Smooth muscle cell (in vitro differentiated cells): ENCODE measurements at regions not wholly inside any gene's neighbourhood (a gene's known extent, or its start where the extent isn't known, plus 50 kb on each side); places are given as distances from the start of the nearest gene placed in this dataset.

Experiments used
- DNase-seq: peaks from one replicate; lab custom pipeline; 2025; ENCODE audit not compliant: unreplicated experiment; lab: John Stamatoyannopoulos, UW
- H2AFZ ChIP-seq: fragments of 200-600 bp; sonication (generic); 2 replicates; pipeline ENCODE4 v1.6.0; 2016; ENCODE audit warnings: antibody characterized with exemption, low read depth, mild to moderate bottlenecking
- H3F3A ChIP-seq: fragments of 200-600 bp; sonication (generic); 2 replicates; pipeline ENCODE4 v1.6.0; 2017; ENCODE audit warnings: antibody characterized with exemption, low read depth
- H3K27ac ChIP-seq: fragments of 200-600 bp; sonication (generic); 2 replicates; pipeline ENCODE4 v1.5.1; 2016; ENCODE audit warnings: low read depth, mild to moderate bottlenecking
- H3K27me3 ChIP-seq: fragments of 200-600 bp; sonication (generic); 2 replicates; pipeline ENCODE4 v1.6.1; 2016; ENCODE audit warnings: low read depth, mild to moderate bottlenecking
- H3K36me3 ChIP-seq: fragments of 200-600 bp; sonication (generic); 2 replicates; pipeline ENCODE4 v1.5.1; 2016; ENCODE audit warnings: low read depth
- H3K4me1 ChIP-seq: fragments of 200-600 bp; sonication (generic); 2 replicates; pipeline ENCODE4 v1.5.1; 2016; ENCODE audit warnings: low read depth
- H3K4me2 ChIP-seq: fragments of 200-600 bp; sonication (generic); 2 replicates; pipeline ENCODE4 v1.6.0; 2016; ENCODE audit warnings: mild to moderate bottlenecking
- H3K4me3 ChIP-seq: fragments of 200-600 bp; sonication (generic); 2 replicates; pipeline ENCODE4 v1.5.1; 2016; ENCODE audit warnings: mild to moderate bottlenecking
- H3K79me2 ChIP-seq: fragments of 200-600 bp; sonication (generic); 2 replicates; pipeline ENCODE4 v1.6.0; 2016; ENCODE audit warnings: low read depth, mild to moderate bottlenecking
- H3K9ac ChIP-seq: fragments of 200-600 bp; sonication (generic); 2 replicates; pipeline ENCODE4 v1.6.0; 2016; ENCODE audit warnings: low read depth
- H3K9me3 ChIP-seq: fragments of 200-600 bp; sonication (generic); replicated peaks from 2 replicates; pipeline ENCODE4 v1.5.1; 2016; ENCODE audit warnings: low read depth
- H4K20me1 ChIP-seq: fragments of 200-600 bp; sonication (generic); 2 replicates; pipeline ENCODE4 v1.6.0; 2016; ENCODE audit warnings: low read depth
- WGBS: methylation state at CpG from one replicate; pipeline ENCODE4 v1.1.7; 2016; ENCODE audit warnings: low lambda C conversion rate; 5-methylcytosine and 5-hydroxymethylcytosine counted together
- TF ChIP-seq, protein P1 (sequence below): fragments of 200-600 bp; sonication (generic); IDR thresholded peaks from 2 replicates; pipeline ENCODE4 v1.5.1; 2017; ENCODE audit warnings: borderline replicate concordance, mild to moderate bottlenecking, antibody characterized with exemption; ENCODE audit not compliant: insufficient read depth, poor library complexity, severe bottlenecking

- 63% methylated on average over 1 of the region's 1 CpG for whole genome bisulfite sequencing
- TF ChIP-seq, protein P1, sequence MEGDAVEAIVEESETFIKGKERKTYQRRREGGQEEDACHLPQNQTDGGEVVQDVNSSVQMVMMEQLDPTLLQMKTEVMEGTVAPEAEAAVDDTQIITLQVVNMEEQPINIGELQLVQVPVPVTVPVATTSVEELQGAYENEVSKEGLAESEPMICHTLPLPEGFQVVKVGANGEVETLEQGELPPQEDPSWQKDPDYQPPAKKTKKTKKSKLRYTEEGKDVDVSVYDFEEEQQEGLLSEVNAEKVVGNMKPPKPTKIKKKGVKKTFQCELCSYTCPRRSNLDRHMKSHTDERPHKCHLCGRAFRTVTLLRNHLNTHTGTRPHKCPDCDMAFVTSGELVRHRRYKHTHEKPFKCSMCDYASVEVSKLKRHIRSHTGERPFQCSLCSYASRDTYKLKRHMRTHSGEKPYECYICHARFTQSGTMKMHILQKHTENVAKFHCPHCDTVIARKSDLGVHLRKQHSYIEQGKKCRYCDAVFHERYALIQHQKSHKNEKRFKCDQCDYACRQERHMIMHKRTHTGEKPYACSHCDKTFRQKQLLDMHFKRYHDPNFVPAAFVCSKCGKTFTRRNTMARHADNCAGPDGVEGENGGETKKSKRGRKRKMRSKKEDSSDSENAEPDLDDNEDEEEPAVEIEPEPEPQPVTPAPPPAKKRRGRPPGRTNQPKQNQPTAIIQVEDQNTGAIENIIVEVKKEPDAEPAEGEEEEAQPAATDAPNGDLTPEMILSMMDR: no peak
- Histone ChIP-seq H2AFZ (no peak overlapping the region), H3K27me3 (no peaks in the 10 kb centered on the region), H3K4me3 (no peak overlapping the region), H3K9ac (no peak overlapping the region), H3K27ac (no peak overlapping the region), H3K36me3 (no peaks in the 10 kb centered on the region), H3K79me2 (no peaks in the 10 kb centered on the region), H3F3A (no peaks in the 10 kb centered on the region), H3K4me1 (no peaks in the 10 kb centered on the region), H3K9me3 (no peaks in the 10 kb centered on the region), H4K20me1 (no peaks in the 10 kb centered on the region), H3K4me2 (no peak overlapping the region)
- DNase-seq: no peak
Measured at GRCh38 chr11:116086426-116086825, 582.2 kb upstream of the CADM1 start.

DNA sequence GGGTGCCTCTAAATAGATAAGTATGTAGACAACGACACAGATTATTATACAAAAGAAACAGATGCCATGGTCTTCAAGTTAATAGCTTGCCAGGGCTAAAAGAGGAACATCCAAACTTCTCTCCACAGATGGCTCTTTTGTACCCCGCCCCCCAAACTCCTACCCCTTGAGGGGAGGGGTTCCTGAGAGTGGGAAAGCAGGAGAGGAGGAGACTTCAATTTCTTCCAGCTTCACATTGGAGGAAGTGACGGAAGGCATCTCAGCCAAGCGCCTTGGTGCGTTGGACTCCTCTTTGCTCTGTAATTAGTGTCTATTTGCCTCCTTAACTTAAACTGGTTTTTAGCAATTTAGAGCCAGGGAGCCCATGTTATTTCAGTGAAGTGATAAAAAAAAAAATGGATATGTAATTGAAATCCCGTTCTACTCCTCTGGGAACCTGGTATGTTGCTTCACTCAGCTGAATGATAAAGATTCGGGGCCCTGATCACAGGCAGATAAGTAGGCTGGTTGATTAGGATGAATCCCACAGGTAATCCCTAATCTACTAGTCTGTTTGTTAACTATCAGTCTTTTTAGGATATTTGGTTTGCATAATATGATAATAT is 580.9 kb upstream of the CADM1 start:
- H3K9me3 ChIP-seq: no peaks in the 10 kb centered on the region
- H3K9ac ChIP-seq: no peak overlapping the region
- H3K4me2 ChIP-seq: no peak overlapping the region
- TF ChIP-seq, protein P1: no peak
- DNase-seq: no peak
- H3K27me3 ChIP-seq: no peaks in the 10 kb centered on the region
- no peak overlapping the region for H3K27ac ChIP-seq
- H3F3A ChIP-seq: no peaks in the 10 kb centered on the region
- 91% methylated on average over 7 of the region's 7 CpGs for WGBS
- H3K36me3 ChIP-seq: no peaks in the 10 kb centered on the region
- H3K4me1 ChIP-seq: no peaks in the 10 kb centered on the region
- H2AFZ ChIP-seq: no peak overlapping the region
- no peak overlapping the region for H3K4me3 ChIP-seq
- H3K79me2 ChIP-seq: no peaks in the 10 kb centered on the region
- H4K20me1 ChIP-seq: no peaks in the 10 kb centered on the region

GRCh38 chr11:116084511-116084910 is 580.3 kb upstream of the CADM1 start:
- no peak overlapping the region for H3K9ac ChIP-seq
- 83% methylated on average over 6 of the region's 6 CpGs for WGBS
- no peak overlapping the region for H3K27ac ChIP-seq
- H3K4me2 ChIP-seq: no peak overlapping the region
- no peaks in the 10 kb centered on the region for H3K27me3 ChIP-seq
- TF ChIP-seq, protein P1: no peak
- no peaks in the 10 kb centered on the region for H3K79me2 ChIP-seq
- no peak for DNase-seq
- no peak overlapping the region for H2AFZ ChIP-seq
- no peaks in the 10 kb centered on the region for H3F3A ChIP-seq
- no peaks in the 10 kb centered on the region for H3K4me1 ChIP-seq
- H3K9me3 ChIP-seq: no peaks in the 10 kb centered on the region
- no peak overlapping the region for H3K4me3 ChIP-seq
- H4K20me1 ChIP-seq: no peaks in the 10 kb centered on the region
- H3K36me3 ChIP-seq: no peaks in the 10 kb centered on the region

DNA sequence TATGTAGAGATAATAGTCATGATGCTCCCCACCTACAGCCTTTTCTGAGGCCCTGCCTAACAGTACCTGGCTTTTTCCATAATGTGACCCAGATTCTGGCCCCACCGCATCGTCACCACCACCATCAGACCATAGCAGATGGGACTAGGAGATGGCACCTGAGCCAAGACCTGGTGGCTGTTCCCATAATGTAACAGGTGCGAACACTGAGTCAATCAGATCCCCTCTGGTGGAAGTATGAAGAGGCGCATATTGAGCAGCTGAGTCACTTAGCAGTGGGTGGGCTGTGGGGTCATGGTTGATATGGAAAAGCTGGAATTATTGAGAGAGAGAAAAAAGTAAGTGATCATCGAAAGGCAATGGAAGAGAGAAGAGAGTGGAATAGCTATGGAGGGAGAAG is 578.0 kb upstream of the CADM1 start:
- WGBS: 92% methylated on average over 5 of the region's 5 CpGs
- Histone ChIP-seq H3K27me3 (no peaks in the 10 kb centered on the region), H3K36me3 (no peaks in the 10 kb centered on the region), H2AFZ (no peak overlapping the region), H3K4me3 (no peak overlapping the region), H3K79me2 (no peaks in the 10 kb centered on the region), H3K4me1 (no peaks in the 10 kb centered on the region), H4K20me1 (no peaks in the 10 kb centered on the region), H3K9me3 (no peaks in the 10 kb centered on the region), H3K4me2 (no peak overlapping the region), H3K27ac (no peak overlapping the region), H3K9ac (no peak overlapping the region), H3F3A (no peaks in the 10 kb centered on the region)
- TF ChIP-seq, protein P1: no peak
- no peak for DNase-seq
